EL (cell line): ENCODE measurements at regions not wholly inside any gene's neighbourhood (a gene's known extent, or its start where the extent isn't known, plus 50 kb on each side); places are given as distances from the start of the nearest gene placed in this dataset.

ENCODE experiments used
- DNase-seq: peaks from one replicate; pipeline ENCODE4 v3.0.0-alpha.2; 2016

- DNase-seq, result no peak
These were observed 280.4 kb downstream of the GALC start for GRCh38 chr14:87712396-87713090.

GRCh38 chr14:87705439-87705896 lies 287.5 kb downstream of the GALC start:
- DNase-seq, result peak; percentile 4

DNA sequence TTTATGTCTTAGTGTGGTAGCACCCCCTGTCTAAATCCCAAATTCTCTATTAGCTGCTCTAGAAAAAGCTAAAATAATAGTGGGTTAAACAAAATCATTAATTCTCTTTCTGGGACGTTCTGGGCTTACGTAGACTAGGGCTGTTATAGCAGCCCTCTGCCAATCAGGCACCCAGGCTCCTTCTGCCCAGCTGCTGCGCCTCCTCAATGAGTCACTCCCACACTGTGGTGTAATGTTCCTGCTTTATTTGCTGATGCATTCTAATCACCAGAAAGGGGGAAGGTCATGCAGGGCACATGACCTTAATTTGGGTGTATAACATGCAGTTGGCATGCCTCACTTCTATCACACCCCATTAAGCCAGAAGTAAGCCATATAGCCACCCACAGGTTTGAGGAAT lies 294.5 kb downstream of the GALC start:
- DNase-seq, result no peak

- DNase-seq, result no peak
These were observed 296.5 kb downstream of the GALC start for GRCh38 chr14:87696485-87696884.

DNA sequence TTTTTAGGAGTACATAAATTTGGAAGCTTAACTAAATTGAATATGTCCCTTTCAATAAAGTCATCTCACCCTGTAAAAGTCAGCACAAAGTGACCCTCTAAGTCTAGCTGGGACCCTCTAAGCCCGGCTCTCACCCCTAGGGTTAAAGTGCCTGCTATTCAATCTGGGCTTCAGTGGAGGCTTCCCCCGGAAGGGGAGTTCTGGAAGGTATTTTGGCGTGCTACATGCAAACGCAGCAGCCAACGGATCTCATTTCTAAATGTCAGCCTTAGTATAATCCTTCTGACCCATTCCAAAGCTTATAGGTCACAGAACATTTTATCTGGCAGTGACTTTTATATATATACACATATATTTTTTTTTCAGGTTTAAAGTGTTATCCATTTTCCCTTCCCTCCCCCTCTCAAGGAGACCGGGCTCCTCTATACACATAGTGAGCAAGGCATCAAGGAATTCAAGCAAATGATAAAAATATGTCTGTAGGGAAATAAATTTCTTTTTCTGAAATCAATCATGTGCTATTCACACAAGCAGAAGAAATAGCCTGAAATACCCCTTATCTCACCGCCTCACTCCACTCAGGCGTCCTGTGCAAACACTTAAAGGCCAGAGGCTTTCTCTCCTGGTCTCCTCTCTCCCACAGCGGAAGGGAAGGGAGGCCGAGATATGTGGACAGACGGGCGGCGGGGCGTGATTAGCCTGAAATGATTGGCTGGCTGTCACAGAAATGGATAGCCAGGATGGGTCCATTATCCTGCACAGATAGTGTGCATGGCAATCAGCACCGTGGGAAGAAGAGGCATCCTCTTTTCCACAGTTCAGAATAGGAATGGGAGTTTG lies 301.7 kb downstream of the GALC start:
- no peak for DNase-seq

GRCh38 chr14:87690076-87690613 lies 302.8 kb downstream of the GALC start:
- no peak for DNase-seq

DNA sequence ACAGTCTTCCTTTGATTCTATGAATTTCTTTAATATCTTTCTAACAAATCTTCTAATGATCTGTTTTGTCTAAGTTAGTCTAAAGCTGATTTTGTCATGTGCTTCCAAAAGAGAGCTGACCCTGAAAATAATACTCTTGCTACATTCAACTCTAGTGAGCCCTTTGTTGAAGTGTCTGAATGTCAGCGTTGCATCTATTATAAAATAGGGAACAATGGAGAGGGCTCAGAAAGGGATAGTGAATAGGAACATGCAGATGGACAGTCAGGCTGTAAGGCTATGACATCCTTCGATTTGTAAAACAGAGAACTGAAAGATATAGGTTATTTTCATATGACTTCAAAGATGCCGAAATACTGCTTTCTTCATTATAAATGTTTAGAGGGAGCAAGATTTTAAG lies 304.5 kb downstream of the GALC start:
- DNase-seq, result no peak

GRCh38 chr14:87687420-87687819 lies 305.6 kb downstream of the GALC start:
- DNase-seq, result no peak

DNA sequence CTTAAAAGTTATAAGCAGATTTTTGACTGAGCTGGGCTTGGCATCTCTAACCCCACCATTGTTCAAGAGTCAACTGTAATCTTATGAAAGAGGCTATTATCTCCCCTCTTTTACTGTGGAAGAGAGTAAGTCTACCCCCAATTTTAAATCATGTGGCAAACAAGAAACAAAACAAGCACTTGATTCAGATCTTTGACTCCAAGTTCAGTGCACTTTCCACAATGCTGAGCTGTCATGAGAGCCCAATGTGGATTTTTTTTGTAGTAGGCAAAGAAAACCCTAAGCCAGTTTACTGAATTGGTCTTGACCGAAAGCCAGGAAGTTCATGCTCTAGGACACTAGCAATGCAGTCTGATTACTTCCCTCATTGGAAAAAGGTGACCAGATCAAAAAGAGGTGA lies 306.2 kb downstream of the GALC start:
- no peak for DNase-seq

DNA sequence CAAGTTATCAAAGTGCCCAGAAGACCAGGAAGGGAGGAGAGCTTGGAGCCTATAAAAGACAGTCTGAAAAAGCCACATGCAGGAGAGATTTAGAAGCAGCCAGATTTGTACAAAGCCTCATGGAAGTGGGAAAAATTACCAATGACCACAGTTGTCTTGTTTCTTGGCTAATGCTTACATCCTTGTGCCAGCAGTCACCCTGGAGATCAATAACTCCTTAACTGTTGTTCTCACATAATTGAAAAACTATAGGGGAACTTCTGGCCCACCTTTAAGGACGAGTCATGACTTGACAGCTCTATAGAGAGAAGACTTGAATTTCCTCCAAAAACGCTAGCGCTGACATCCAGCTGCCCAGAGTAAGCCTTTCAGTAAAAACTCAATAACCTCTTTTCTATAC lies 313.1 kb downstream of the GALC start:
- DNase-seq, result no peak

DNA sequence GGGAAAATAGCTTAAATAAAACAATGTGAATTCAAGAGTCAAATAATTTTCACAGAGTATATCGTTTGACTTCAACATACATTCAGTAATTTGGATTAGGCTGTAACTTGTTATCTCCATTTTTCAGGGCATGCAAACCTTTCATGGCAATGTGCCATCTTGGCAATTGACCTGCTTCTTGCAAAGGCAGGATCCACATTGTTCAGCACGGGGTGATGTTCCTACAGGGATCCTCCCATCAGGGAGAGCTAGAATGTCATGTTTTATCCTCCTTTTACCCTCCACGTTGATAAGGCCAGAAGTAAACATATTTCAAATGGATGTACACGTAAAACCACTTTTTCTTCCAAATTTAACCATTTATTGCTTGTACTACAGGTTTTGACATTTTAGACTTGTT lies 314.4 kb downstream of the GALC start:
- no peak for DNase-seq

DNA sequence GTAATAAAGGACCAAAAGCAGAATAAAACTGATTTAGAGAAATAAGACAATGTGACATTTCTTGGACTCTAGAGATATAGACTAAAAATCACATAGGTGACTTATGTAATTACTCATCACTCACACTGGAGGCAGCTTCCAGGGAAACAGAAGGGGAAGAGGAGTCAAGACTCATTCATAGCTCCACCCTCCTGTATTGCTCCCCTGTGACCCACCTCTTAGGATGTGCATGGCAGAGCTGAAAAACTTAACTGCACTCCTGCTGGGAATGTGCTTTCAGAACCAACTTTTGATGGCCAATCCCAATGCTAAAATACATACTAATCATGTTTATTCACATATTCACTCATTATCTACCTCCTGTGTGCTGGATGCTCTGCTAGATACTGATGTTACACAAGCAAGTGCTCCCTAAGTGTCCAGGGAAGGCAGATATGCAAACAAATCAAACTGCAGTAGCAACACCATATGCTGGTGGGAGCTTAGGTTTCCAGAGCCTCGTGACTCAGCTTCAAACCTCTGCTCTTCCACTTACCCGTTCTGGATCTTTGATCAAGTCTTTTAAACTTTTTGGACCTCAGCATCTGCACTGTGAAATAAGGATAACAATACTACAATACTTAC lies 316.1 kb downstream of the GALC start:
- DNase-seq, result no peak

DNA sequence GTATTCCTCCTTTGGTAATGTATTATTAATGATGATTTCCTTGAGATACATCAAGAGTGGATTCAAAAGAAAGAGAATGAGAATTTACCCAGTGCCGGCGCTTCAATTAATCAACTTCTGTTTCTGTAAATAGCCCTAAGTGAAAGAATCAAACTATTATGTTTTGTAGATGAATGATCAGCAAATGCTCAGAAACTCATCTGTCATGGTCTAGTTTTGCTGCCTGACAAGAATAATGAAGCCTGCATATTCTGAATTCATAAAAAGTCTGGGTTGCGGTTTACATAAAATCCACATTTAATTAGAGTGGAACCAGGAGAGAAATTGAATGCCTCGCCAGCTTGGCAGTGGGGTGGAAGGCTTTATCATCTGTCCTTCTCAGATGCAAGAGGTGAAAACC lies 325.3 kb downstream of the GALC start:
- no peak for DNase-seq

GRCh38 chr14:87656315-87656714 lies 336.7 kb downstream of the GALC start:
- DNase-seq, result no peak

DNA sequence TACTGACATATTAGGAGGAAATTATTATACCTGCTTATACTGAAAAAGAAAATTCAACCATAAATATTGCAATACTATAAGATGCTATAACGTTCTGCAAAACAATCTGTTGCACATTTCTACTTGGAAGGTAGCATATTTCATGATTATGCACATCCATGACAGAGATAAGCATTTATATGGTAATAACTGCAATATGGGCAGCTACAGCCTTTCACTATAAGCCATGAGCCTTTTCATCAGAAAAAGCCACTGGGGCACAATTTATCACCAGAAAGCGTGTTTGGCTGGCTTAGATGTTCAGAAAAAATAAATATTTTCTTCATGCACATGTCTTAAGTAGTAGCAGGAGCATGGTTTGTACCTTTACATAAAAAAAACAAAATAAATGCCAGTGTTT lies 340.7 kb downstream of the GALC start:
- DNase-seq, result no peak

DNA sequence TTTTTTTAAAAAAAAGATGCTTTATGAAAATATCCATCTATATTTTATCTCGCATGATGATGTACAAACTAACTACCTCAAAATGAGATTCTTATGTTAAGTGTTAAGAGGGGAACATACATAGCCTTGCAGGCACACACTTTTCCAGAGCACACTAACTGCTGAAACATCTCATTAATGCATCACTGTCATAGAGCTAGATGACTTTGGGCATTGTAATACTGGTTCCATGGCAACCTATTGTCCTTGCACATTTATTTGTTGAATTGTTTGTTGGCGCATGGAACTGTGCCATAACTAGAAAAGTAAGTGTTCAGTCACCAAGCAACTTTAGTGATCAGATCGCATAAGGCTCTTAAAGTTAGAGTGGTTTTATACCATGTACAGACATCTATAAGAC lies 348.3 kb downstream of the GALC start:
- DNase-seq, result no peak

DNA sequence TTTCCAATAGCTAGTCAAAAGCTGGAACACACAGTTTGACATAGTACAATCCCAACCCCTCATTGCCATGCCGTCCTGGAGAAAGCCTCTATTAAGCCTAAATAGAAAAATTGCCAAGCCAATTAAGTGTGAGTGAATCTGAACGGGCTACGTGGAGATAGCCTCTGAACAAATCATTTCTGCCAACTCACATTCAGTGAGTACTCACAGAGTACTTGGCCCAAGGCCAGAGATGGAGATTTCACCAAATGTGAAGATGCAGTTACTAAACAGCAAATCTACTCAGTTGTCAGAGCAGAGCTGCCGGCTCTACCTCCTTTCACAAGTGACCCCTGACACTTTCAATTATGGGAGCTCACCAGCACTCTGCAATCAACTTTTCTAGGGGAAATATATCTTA lies 350.0 kb downstream of the GALC start:
- no peak for DNase-seq

DNA sequence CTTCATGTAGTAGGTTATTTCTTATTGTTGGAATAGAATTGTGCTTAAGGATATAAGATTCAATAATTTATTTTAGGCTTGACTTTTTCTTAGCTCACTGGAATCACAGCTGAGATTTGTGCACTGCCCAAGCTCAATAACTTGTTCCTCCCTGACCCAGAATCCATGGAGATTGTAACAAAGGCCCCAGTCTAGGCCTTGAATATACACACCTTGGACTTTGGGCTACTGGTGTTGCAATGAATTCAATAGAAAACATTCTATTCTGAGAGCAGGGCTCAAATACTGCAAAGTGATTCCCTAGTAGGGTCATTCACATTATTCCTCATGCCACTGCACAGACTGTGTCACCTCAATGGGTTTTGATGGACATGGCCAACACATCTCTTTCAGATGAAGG lies 352.4 kb downstream of the GALC start:
- DNase-seq, result no peak

DNA sequence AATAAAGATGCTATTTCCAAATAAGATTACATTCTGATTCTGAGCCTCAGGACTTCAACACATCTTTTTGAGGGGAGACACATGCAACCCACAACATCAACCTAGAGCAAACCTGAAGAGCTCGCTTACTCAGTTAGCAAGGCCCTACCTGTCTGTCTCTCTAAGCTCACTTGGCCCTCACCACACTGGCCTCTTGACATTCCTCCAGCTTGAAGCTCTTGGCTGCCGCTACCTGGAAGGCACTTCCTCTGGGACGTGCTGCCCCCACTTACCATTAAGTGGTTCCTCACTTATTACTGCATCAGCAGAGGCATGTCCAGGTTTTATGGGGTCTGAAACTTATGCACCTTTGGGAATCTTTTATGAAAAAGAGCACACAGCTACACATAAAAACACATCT lies 354.8 kb downstream of the GALC start:
- no peak for DNase-seq

GRCh38 chr14:87635442-87635841 lies 357.5 kb downstream of the GALC start:
- DNase-seq, result no peak

- DNase-seq, result no peak
These were observed 360.2 kb downstream of the GALC start for GRCh38 chr14:87632796-87633195.

DNA sequence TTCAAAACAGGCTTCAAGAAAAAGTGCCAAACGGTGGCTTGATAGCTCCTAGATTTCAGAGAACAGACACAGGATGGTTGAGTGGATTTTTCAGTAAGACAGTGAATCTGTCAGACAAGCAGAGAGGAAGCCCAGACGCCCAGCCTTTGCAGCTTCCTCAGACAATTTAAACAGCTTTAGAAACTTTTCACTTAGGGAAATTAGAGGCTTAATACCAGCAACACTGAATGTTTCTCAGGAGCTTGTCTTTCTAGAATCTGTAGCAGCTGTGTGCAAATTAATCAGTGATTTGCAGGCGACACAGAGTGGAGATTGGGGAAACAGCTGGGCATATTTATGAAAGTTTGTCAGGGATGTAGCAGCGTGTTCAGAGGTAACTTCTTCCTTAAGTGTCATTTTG lies 362.1 kb downstream of the GALC start:
- no peak for DNase-seq

GRCh38 chr14:87629788-87630187 lies 363.2 kb downstream of the GALC start:
- DNase-seq, result no peak

GRCh38 chr14:87628780-87629179 lies 364.2 kb downstream of the GALC start:
- DNase-seq, result no peak
